HG03060 (cell line): ENCODE measurements at regions not wholly inside any gene's neighbourhood (a gene's known extent, or its start where the extent isn't known, plus 50 kb on each side); places are given as distances from the start of the nearest gene placed in this dataset.

Experiments
- ATAC-seq: cut with Tn5 transposase; IDR thresholded peaks from one replicate; pipeline ENCODE4 v1.9.1; 2021; ENCODE audit warnings: low read depth, moderate number of reproducible peaks; ENCODE audit not compliant: unreplicated experiment

- ATAC-seq = no peak
Measured at GRCh38 chr1:38135625-38136414, 89.2 kb upstream of the POU3F1 start.

- no peak for ATAC-seq
Measured at GRCh38 chr1:38134294-38134755, 87.7 kb upstream of the POU3F1 start.

- ATAC-seq = no peak
Measured at GRCh38 chr1:38133756-38134155, 87.2 kb upstream of the POU3F1 start.

- ATAC-seq = no peak
Measured at GRCh38 chr1:38133304-38133703, 86.7 kb upstream of the POU3F1 start.

GRCh38 chr1:38132681-38133080 is 86.1 kb upstream of the POU3F1 start:
- no peak for ATAC-seq

GRCh38 chr1:38131024-38131585 is 84.5 kb upstream of the POU3F1 start:
- no peak for ATAC-seq

- no peak for ATAC-seq
Measured at GRCh38 chr1:38129971-38130370, 83.4 kb upstream of the POU3F1 start.

- ATAC-seq = no peak
Measured at GRCh38 chr1:38129473-38129872, 82.9 kb upstream of the POU3F1 start.

GRCh38 chr1:38128926-38129453 is 82.4 kb upstream of the POU3F1 start:
- ATAC-seq = no peak

GRCh38 chr1:38128511-38128910 is 81.9 kb upstream of the POU3F1 start:
- no peak for ATAC-seq

GRCh38 chr1:38127428-38127827 is 80.8 kb upstream of the POU3F1 start:
- no peak for ATAC-seq

- no peak for ATAC-seq
Measured at GRCh38 chr1:38126970-38127369, 80.4 kb upstream of the POU3F1 start.

- no peak for ATAC-seq
Measured at GRCh38 chr1:38125837-38126520, 79.4 kb upstream of the POU3F1 start.

- no peak for ATAC-seq
Measured at GRCh38 chr1:38125016-38125415, 78.4 kb upstream of the POU3F1 start.

GRCh38 chr1:38123356-38124135 is 77.0 kb upstream of the POU3F1 start:
- no peak for ATAC-seq

- no peak for ATAC-seq
Measured at GRCh38 chr1:38121231-38121680, 74.7 kb upstream of the POU3F1 start.

- no peak for ATAC-seq
Measured at GRCh38 chr1:38120552-38121230, 74.1 kb upstream of the POU3F1 start.

- ATAC-seq = no peak
Measured at GRCh38 chr1:38118976-38119375, 72.4 kb upstream of the POU3F1 start.

GRCh38 chr1:38117444-38117887 is 70.9 kb upstream of the POU3F1 start:
- no peak for ATAC-seq

GRCh38 chr1:38115682-38116202 is 69.1 kb upstream of the POU3F1 start:
- ATAC-seq = no peak
